D721Med (cell line): ENCODE measurements at regions not wholly inside any gene's neighbourhood (a gene's known extent, or its start where the extent isn't known, plus 50 kb on each side); places are given as distances from the start of the nearest gene placed in this dataset.
"Not testable (repeated sequence)": the region's sequence is repeated elsewhere in the genome, so short reads cannot be mapped to it uniquely, and the experiment has no call there.

Experiments used
- DNase-seq: peaks from one replicate; pipeline ENCODE4 v3.0.0; 2011; ENCODE audit warnings: low spot score; ENCODE audit not compliant: insufficient read length
- FAIRE-seq: peaks from 2 replicates; lab custom pipeline; 2011; peaks lifted over from hg19 to GRCh38; lab: Jason Lieb, UNC
- CTCF ChIP-seq: IDR thresholded peaks from 2 replicates; pipeline ENCODE4 v1.5.1; 2012; ENCODE audit warnings: mild to moderate bottlenecking, control low read depth; ENCODE audit not compliant: insufficient read depth; ENCODE audit errors: missing control alignments

GRCh38 chr5:17995997-17996396 is 361.7 kb downstream of the TAF11L14 start:
- FAIRE-seq (no peak), DNase-seq (no peak)
- TF ChIP-seq CTCF = no peak

- no peak for FAIRE-seq
- no peak for DNase-seq
- no peak for TF ChIP-seq CTCF
Measured at GRCh38 chr5:17999858-18000257, 365.6 kb downstream of the TAF11L14 start.

GRCh38 chr5:18000744-18001143 is 366.5 kb downstream of the TAF11L14 start:
- DNase-seq = no peak
- TF ChIP-seq CTCF = no peak
- no peak for FAIRE-seq

GRCh38 chr5:18003312-18003711 is 369.1 kb downstream of the TAF11L14 start:
- FAIRE-seq (no peak), DNase-seq (no peak)
- TF ChIP-seq CTCF = no peak

- FAIRE-seq = no peak
- no peak for DNase-seq
- TF ChIP-seq CTCF = no peak
Measured at GRCh38 chr5:18003784-18004183, 369.5 kb downstream of the TAF11L14 start.

- not testable (repeated sequence) for FAIRE-seq, DNase-seq
Measured at GRCh38 chr5:18006235-18006634, 372.0 kb downstream of the TAF11L14 start.

GRCh38 chr5:18008940-18009339 is 374.7 kb downstream of the TAF11L14 start:
- TF ChIP-seq CTCF = no peak
- no peak for DNase-seq
- no peak for FAIRE-seq

- no peak for FAIRE-seq
- DNase-seq = no peak
- TF ChIP-seq CTCF = no peak
Measured at GRCh38 chr5:18010053-18010452, 375.8 kb downstream of the TAF11L14 start.
